ENCODE measurements at regions not wholly inside any gene's neighbourhood (a gene's known extent, or its start where the extent isn't known, plus 50 kb on each side); places are given as distances from the start of the nearest gene placed in this dataset.

- no peaks in the 10 kb centered on the region for H3K4me1 ChIP-seq (ENCODE audit: insufficient read depth)
- H3K4me3 ChIP-seq, result no peak overlapping the region
- H3K4me2 ChIP-seq, result no peak overlapping the region
- no peaks in the 10 kb centered on the region for H3K79me2 ChIP-seq
- no peak overlapping the region for H3K27ac ChIP-seq
- TF ChIP-seq EZH2 (IDR thresholded peaks at IDR 0.05; ENCODE audit: borderline replicate concordance), result no peak
- H3K9me2 ChIP-seq (replicated peaks; ENCODE audit: insufficient read depth), result no peaks in the 10 kb centered on the region
- no peaks in the 10 kb centered on the region for H3K27me3 ChIP-seq
- WGBS (ENCODE audit: low lambda C conversion rate, missing lambda C conversion rate), result 87% methylated on average over 1 of the region's 1 CpG
- no peak for DNase-seq (ENCODE audit: low spot score)
- H3K36me3 ChIP-seq (replicated peaks; ENCODE audit: insufficient read depth, low read depth), result no peaks in the 10 kb centered on the region
- H4K20me1 ChIP-seq (ENCODE audit: insufficient read depth, poor library complexity, severe bottlenecking), result no peaks in the 10 kb centered on the region
- no peaks in the 10 kb centered on the region for H3K9me3 ChIP-seq (ENCODE audit: low read depth)
- H2AFZ ChIP-seq, result no peak overlapping the region
Observed at GRCh38 chr5:8333977-8334376, 465.0 kb downstream of the MTRR start.

DNA sequence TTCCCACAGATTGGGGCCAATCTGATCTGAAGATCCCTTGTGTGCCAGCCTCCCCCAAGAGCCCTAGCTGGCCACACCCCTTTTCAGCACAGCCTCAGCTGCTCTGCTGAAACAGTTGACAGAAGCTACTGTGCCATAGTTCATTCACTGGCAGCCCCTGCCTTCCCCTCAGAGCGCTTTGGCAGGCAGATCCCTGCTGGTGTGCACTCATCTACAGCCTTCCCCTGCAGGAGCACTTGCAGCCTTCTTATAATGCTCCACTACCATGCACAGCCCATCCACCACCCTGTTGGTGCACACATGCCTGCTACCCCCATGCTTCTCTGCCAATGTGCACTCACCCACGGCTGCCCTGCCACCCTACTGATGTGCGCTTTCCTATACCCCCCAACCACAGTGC lies 471.3 kb downstream of the MTRR start:
- DNase-seq (ENCODE audit: low spot score), result no peak
- 83% methylated on average over 3 of the region's 3 CpGs for WGBS (ENCODE audit: low lambda C conversion rate, missing lambda C conversion rate)
- no peaks in the 10 kb centered on the region for H3K36me3 ChIP-seq (replicated peaks; ENCODE audit: insufficient read depth, low read depth)
- H3K9me2 ChIP-seq (replicated peaks; ENCODE audit: insufficient read depth), result no peaks in the 10 kb centered on the region
- H3K9me3 ChIP-seq (ENCODE audit: low read depth), result no peaks in the 10 kb centered on the region
- H4K20me1 ChIP-seq (ENCODE audit: insufficient read depth, poor library complexity, severe bottlenecking), result no peaks in the 10 kb centered on the region
- H3K4me2 ChIP-seq, result no peak overlapping the region
- no peak overlapping the region for H3K27ac ChIP-seq
- H2AFZ ChIP-seq, result no peak overlapping the region
- no peak for TF ChIP-seq EZH2 (IDR thresholded peaks at IDR 0.05; ENCODE audit: borderline replicate concordance)
- TF ChIP-seq EZH2phosphoT487 (IDR thresholded peaks at IDR 0.05; ENCODE audit: low read depth, severe bottlenecking, unreplicated experiment), result no peak
- TF ChIP-seq CTCF (IDR thresholded peaks at IDR 0.05; ENCODE audit: poor library complexity), result no peak
- H3K79me2 ChIP-seq, result no peaks in the 10 kb centered on the region
- H3K4me1 ChIP-seq (ENCODE audit: insufficient read depth), result no peaks in the 10 kb centered on the region
- H3K4me3 ChIP-seq, result no peak overlapping the region
- no peaks in the 10 kb centered on the region for H3K27me3 ChIP-seq

DNA sequence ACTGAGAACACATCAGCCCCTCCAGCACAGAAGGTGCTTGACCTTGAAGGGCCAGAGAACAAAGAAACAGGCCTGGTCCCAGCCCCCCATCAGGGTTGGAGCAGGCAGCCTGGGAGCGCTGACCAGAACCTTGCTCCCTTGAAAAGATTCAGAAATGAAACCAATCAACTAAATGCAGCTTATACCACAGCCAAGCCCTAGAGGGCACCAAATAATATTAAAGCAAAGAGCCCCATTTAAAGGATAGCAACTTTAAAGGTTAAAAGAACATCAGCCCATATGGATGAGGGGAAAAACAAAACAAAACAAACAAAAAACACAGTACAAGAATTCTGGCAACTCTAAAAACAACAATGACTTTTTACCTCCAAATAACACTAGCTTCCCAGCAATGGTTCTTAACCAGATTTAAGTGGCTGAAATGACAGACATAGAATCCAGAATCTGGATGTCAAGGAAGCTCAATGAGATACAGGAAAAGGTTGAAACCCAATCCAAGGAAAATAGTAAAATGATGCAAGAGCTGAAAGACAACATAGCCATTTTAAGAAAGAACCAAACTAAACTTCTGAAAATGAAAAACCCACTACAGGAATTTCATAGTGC lies 471.9 kb downstream of the MTRR start:
- TF ChIP-seq CTCF (IDR thresholded peaks at IDR 0.05; ENCODE audit: poor library complexity), result peak; percentile 58
- no peak for TF ChIP-seq EZH2 (IDR thresholded peaks at IDR 0.05; ENCODE audit: borderline replicate concordance)
- Histone ChIP-seq H3K9me2 (replicated peaks; ENCODE audit: insufficient read depth) (no peaks in the 10 kb centered on the region), H3K27ac (no peak overlapping the region), H3K79me2 (no peaks in the 10 kb centered on the region), H3K9me3 (ENCODE audit: low read depth) (no peaks in the 10 kb centered on the region), H3K4me2 (no peak overlapping the region), H2AFZ (no peak overlapping the region), H3K27me3 (no peaks in the 10 kb centered on the region), H3K36me3 (replicated peaks; ENCODE audit: insufficient read depth, low read depth) (no peaks in the 10 kb centered on the region), H3K4me1 (ENCODE audit: insufficient read depth) (no peaks in the 10 kb centered on the region), H4K20me1 (ENCODE audit: insufficient read depth, poor library complexity, severe bottlenecking) (no peaks in the 10 kb centered on the region), H3K4me3 (no peak overlapping the region)
- DNase-seq (ENCODE audit: low spot score), result peak; percentile 21
- WGBS (ENCODE audit: low lambda C conversion rate, missing lambda C conversion rate), result 55% methylated on average over 1 of the region's 1 CpG

DNA sequence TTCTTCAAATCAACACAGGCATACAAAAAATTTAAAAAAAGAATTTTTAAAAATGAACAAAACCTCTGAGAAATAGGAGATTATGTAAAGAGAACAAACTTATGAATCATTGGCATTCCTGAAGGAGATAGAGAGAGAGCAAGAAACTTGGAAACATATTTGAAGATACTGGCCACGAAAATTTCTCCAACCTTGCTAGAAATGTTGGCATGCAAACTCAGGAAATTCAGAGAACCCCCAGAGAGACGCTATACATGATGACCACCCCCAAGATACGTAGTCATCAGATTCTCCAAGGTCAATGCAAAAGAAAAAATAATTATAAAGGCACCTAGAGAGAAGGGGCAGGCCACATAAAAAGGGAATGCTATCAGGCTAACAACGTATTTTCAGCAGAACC lies 472.5 kb downstream of the MTRR start:
- H3K27ac ChIP-seq, result no peak overlapping the region
- no peaks in the 10 kb centered on the region for H3K9me3 ChIP-seq (ENCODE audit: low read depth)
- H3K9me2 ChIP-seq (replicated peaks; ENCODE audit: insufficient read depth), result no peaks in the 10 kb centered on the region
- no peak overlapping the region for H3K4me3 ChIP-seq
- H2AFZ ChIP-seq, result no peak overlapping the region
- no peak for TF ChIP-seq EZH2 (IDR thresholded peaks at IDR 0.05; ENCODE audit: borderline replicate concordance)
- no peaks in the 10 kb centered on the region for H3K36me3 ChIP-seq (replicated peaks; ENCODE audit: insufficient read depth, low read depth)
- H3K4me1 ChIP-seq (ENCODE audit: insufficient read depth), result no peaks in the 10 kb centered on the region
- no peaks in the 10 kb centered on the region for H4K20me1 ChIP-seq (ENCODE audit: insufficient read depth, poor library complexity, severe bottlenecking)
- DNase-seq (ENCODE audit: low spot score), result no peak
- no peak overlapping the region for H3K4me2 ChIP-seq
- no peaks in the 10 kb centered on the region for H3K27me3 ChIP-seq
- WGBS (ENCODE audit: low lambda C conversion rate, missing lambda C conversion rate), result 65% methylated on average over 4 of the region's 4 CpGs
- H3K79me2 ChIP-seq, result no peaks in the 10 kb centered on the region
